ENCODE measurements at regions not wholly inside any gene's neighbourhood (a gene's known extent, or its start where the extent isn't known, plus 50 kb on each side); places are given as distances from the start of the nearest gene placed in this dataset.

DNA sequence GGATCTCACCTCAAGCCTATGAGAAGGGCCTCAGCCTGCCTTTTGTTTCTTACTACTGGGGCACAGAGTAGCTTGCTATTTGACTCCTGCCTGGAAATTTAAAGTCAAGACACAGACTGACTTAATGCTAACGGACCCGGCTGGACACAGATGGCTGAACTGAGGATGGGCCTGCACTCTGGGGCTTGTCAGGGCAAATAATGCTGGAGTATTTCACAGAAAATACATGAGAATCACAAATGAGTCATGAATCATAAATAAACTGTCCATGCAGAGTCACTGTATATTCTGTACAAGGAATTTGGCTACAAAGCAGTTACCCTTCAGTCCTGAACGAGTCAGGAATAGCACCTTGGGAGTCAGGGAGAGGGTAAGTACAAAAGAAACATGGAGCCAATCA lies 683.2 kb upstream of the FOXG1 start:
- TF ChIP-seq, protein P1, sequence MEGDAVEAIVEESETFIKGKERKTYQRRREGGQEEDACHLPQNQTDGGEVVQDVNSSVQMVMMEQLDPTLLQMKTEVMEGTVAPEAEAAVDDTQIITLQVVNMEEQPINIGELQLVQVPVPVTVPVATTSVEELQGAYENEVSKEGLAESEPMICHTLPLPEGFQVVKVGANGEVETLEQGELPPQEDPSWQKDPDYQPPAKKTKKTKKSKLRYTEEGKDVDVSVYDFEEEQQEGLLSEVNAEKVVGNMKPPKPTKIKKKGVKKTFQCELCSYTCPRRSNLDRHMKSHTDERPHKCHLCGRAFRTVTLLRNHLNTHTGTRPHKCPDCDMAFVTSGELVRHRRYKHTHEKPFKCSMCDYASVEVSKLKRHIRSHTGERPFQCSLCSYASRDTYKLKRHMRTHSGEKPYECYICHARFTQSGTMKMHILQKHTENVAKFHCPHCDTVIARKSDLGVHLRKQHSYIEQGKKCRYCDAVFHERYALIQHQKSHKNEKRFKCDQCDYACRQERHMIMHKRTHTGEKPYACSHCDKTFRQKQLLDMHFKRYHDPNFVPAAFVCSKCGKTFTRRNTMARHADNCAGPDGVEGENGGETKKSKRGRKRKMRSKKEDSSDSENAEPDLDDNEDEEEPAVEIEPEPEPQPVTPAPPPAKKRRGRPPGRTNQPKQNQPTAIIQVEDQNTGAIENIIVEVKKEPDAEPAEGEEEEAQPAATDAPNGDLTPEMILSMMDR (conservative IDR thresholded peaks at IDR 0.05; ENCODE audit: low read depth, low read length) = no peak
- no peak for TF ChIP-seq EZH2 (IDR thresholded peaks at IDR 0.05; ENCODE audit: borderline replicate concordance, low read depth, low read length, poor library complexity, severe bottlenecking)

Measured in A673 (cell line).